GM12878 (cell line): ENCODE measurements at regions not wholly inside any gene's neighbourhood (a gene's known extent, or its start where the extent isn't known, plus 50 kb on each side); places are given as distances from the start of the nearest gene placed in this dataset.

Experiments used
- ATAC-seq: fragments of 200-7000 bp; cut with Tn5 transposase; 3 replicates; pipeline ENCODE4 v1.9.1; 2020; ENCODE audit warnings: mild to moderate bottlenecking, moderate library complexity
- BruUV-seq: library from RNA; stranded (reverse); fragments of 400-500 nt; replicated peaks from 2 replicates; lab custom pipeline; 2021; lab: Mats Ljungman, UMichigan
- CTCF ChIA-PET: fragments of 300-600 bp; sonication (Branson Sonifier 250); formaldehyde crosslinking; extraction: SDS; loops from one replicate; lab custom pipeline; 2021; ENCODE audit warnings: inconsistent platforms; lab: Yijun Ruan, JAX
- POLR2A ChIA-PET: fragments of 350-600 bp; formaldehyde crosslinking; extraction: SDS; loops from one replicate; lab custom pipeline; 2021; ENCODE audit warnings: inconsistent platforms; lab: Charles Lee
- RAD21 ChIA-PET: fragments of 300-600 bp; sonication (Branson Sonifier 250); formaldehyde crosslinking; loops from one replicate; lab custom pipeline; 2023; ENCODE audit warnings: antibody characterized with exemption; ENCODE audit not compliant: unreplicated experiment; lab: Charles Lee
- SMC1A ChIA-PET: fragments of 300-600 bp; sonication (Branson Sonifier 250); formaldehyde crosslinking; loops from one replicate; lab custom pipeline; 2023; ENCODE audit not compliant: unreplicated experiment, uncharacterized antibody; lab: Charles Lee
- DNase-seq: peaks from one replicate; pipeline ENCODE4 v3.0.0-alpha.2; 2011; ENCODE audit warnings: low read depth, low spot score
- FAIRE-seq: peaks from 3 replicates; lab custom pipeline; 2011; peaks lifted over from hg19 to GRCh38; lab: Jason Lieb, UNC
- H2AFZ ChIP-seq: 2 replicates; pipeline ENCODE4 v1.6.0; 2011; ENCODE audit warnings: low read depth, low read length, control low read depth; ENCODE audit not compliant: control insufficient read depth
- H3K27ac ChIP-seq: 2 replicates; pipeline ENCODE4 v1.5.1; 2011; ENCODE audit warnings: control low read depth; ENCODE audit not compliant: control insufficient read depth, insufficient read depth
- H3K27me3 ChIP-seq, 2 experiments: replicated peaks in 1 of 2; 2 replicates each; pipeline versions ENCODE4 v1.6.0 to v1.6.1; 2011; ENCODE audit warnings: low read length in 1 of 2; ENCODE audit not compliant: control insufficient read depth in 2 of 2, insufficient read depth in 2 of 2
- H3K36me3 ChIP-seq, 2 experiments: 2 replicates each; pipeline ENCODE4 v1.5.1; 2011; ENCODE audit warnings: low read length in 1 of 2; ENCODE audit not compliant: control insufficient read depth in 2 of 2, insufficient read depth in 2 of 2
- H3K4me1 ChIP-seq: 2 replicates; pipeline ENCODE4 v1.6.1; 2011; ENCODE audit warnings: mild to moderate bottlenecking, low read length, moderate library complexity, mixed read lengths; ENCODE audit not compliant: control insufficient read depth, insufficient read depth
- H3K4me2 ChIP-seq: 2 replicates; pipeline ENCODE4 v1.6.0; 2011; ENCODE audit warnings: control low read depth; ENCODE audit not compliant: control insufficient read depth, insufficient read depth
- H3K4me3 ChIP-seq: fragments of 200-600 bp; sonication (generic); 2 replicates; pipeline ENCODE4 v1.5.1; 2016
- H3K79me2 ChIP-seq: 2 replicates; pipeline ENCODE4 v1.6.0; 2011; ENCODE audit warnings: low read length; ENCODE audit not compliant: control insufficient read depth, insufficient read depth
- H3K9ac ChIP-seq: 2 replicates; pipeline ENCODE4 v1.8.0; 2011; ENCODE audit warnings: low read length, control low read depth, mixed read lengths; ENCODE audit not compliant: control insufficient read depth, insufficient read depth
- H3K9me3 ChIP-seq: replicated peaks from 3 replicates; pipeline ENCODE4 v1.5.1; 2011; ENCODE audit warnings: mild to moderate bottlenecking, low read length; ENCODE audit not compliant: control insufficient read depth, insufficient read depth
- H4K20me1 ChIP-seq: 2 replicates; pipeline ENCODE4 v1.6.0; 2011; ENCODE audit not compliant: control insufficient read depth, insufficient read depth
- CEBPZ ChIP-seq: fragments of 150-350 bp; IDR thresholded peaks from 2 replicates; pipeline ENCODE4 v1.6.1; 2016; ENCODE audit warnings: low read depth, low read length
- KLF5 ChIP-seq: fragments of 450-650 bp; IDR thresholded peaks from 2 replicates; pipeline ENCODE4 v1.6.1; 2014; ENCODE audit warnings: mild to moderate bottlenecking; ENCODE audit not compliant: partially characterized antibody
- MAX ChIP-seq: IDR thresholded peaks from 2 replicates; pipeline ENCODE4 v1.6.1; 2012; ENCODE audit warnings: low read depth, low read length, improper control_type of control experiment
- NRF1 ChIP-seq: conservative IDR thresholded peaks from 2 replicates; pipeline ENCODE4 v1.6.1; 2011; ENCODE audit warnings: mild to moderate bottlenecking, low read depth, low read length, improper control_type of control experiment
- POLR2AphosphoS5 ChIP-seq: IDR thresholded peaks from 2 replicates; pipeline ENCODE4 v1.6.1; 2011; ENCODE audit warnings: mild to moderate bottlenecking, low read length, inconsistent platforms
- RELA ChIP-seq: fragments of 450-650 bp; IDR thresholded peaks from 2 replicates; pipeline ENCODE4 v1.8.0; 2014; ENCODE audit warnings: borderline replicate concordance; ENCODE audit not compliant: partially characterized antibody
- STAT3 ChIP-seq: IDR thresholded peaks from 2 replicates; pipeline ENCODE4 v1.6.1; 2011; ENCODE audit warnings: low read depth, low read length, improper control_type of control experiment
- WGBS: methylation state at CpG from one replicate; pipeline ENCODE4 v1.1.6; 2016; ENCODE audit warnings: low lambda C conversion rate; ENCODE audit not compliant: insufficient replicate concordance, insufficient coverage; ENCODE audit errors: missing lambda C conversion rate; 5-methylcytosine and 5-hydroxymethylcytosine counted together
- in situ Hi-C: fragments of 300-500 bp; cut with MboI; formaldehyde crosslinking; loops from 9 replicates; pipeline ENCODE4 v1.14.3; 2018; ENCODE audit warnings: mixed read lengths
- intact Hi-C: fragments of 100-400 bp; cut with micrococcal nuclease; formaldehyde crosslinking; loops from one replicate; pipeline ENCODE4 v1.14.2; 2022; ENCODE audit not compliant: unreplicated experiment

- Histone ChIP-seq H4K20me1 (no peaks in the 10 kb centered on the region), H3K9me3 (no peaks in the 10 kb centered on the region; the same call in 2 of the 3 replicates), H3K27ac (no peak overlapping the region), H3K36me3 (no peaks in the 10 kb centered on the region), H3K27me3 (no peaks in the 10 kb centered on the region), H3K4me2 (no peak overlapping the region), H3K9ac (no peak overlapping the region), H2AFZ (no peak overlapping the region), H3K4me3 (no peak overlapping the region), H3K79me2 (no peaks in the 10 kb centered on the region), H3K4me1 (no peaks in the 10 kb centered on the region)
- TF ChIP-seq KLF5, result no peak
- TF ChIP-seq POLR2AphosphoS5, result no peak
- TF ChIP-seq STAT3, result no peak
- TF ChIP-seq NRF1, result no peak
- no peak for TF ChIP-seq CEBPZ
- no peak for TF ChIP-seq RELA
- TF ChIP-seq MAX, result no peak
- 10% methylated on average over 3 of the region's 3 CpGs for whole genome bisulfite sequencing
- ATAC-seq (no peak), DNase-seq (no peak), FAIRE-seq (no peak)
- RAD21 ChIA-PET, result no interaction called here
- POLR2A ChIA-PET, result no interaction called here
- SMC1A ChIA-PET, result no interaction called here
- CTCF ChIA-PET, result no interaction called here
- in situ Hi-C loops (loop anchor here (25.0 kb wide), 1 partner anchor 958 kb away; no protein-coding TSS in a partner anchor), intact Hi-C loops (no loop called here)
- no TSS peak for BruUV-seq
Observed at GRCh38 chr17:13329421-13329820, 272.3 kb downstream of the HS3ST3A1 start.
